GM12892 (cell line): ENCODE measurements at regions not wholly inside any gene's neighbourhood (a gene's known extent, or its start where the extent isn't known, plus 50 kb on each side); places are given as distances from the start of the nearest gene placed in this dataset.
A peak's percentile ranks its signal among the peaks of the same experiment; 100 is the strongest.

Source experiments
- DNase-seq: peaks from one replicate; pipeline ENCODE4 v3.0.0; 2011; ENCODE audit not compliant: insufficient read length
- FAIRE-seq: peaks from 2 replicates; lab custom pipeline; 2011; peaks lifted over from hg19 to GRCh38; lab: Jason Lieb, UNC
- POLR2A ChIP-seq: IDR thresholded peaks from 2 replicates; pipeline ENCODE4 v1.6.1; 2011; ENCODE audit warnings: low read depth, low read length, control low read depth
- POLR2AphosphoS5 ChIP-seq: IDR thresholded peaks from 2 replicates; pipeline ENCODE4 v1.6.1; 2011; ENCODE audit warnings: low read depth, low read length, control low read depth
- TAF1 ChIP-seq: IDR thresholded peaks from 2 replicates; pipeline ENCODE4 v1.6.1; 2011; ENCODE audit warnings: low read depth, mild to moderate bottlenecking, control low read depth, low read length, borderline replicate concordance

GRCh38 chr18:28523758-28524475 is 347.0 kb upstream of the CDH2 start:
- no peak for DNase-seq
- FAIRE-seq, result no peak

GRCh38 chr18:28522236-28522635 is 345.3 kb upstream of the CDH2 start:
- TF ChIP-seq POLR2AphosphoS5, result no peak
- TF ChIP-seq POLR2A, result no peak
- TF ChIP-seq TAF1, result no peak
- FAIRE-seq (no peak), DNase-seq (no peak)

More at GRCh38 chr18:28523758-28524475, 347.0 kb upstream of the CDH2 start:
- TF ChIP-seq TAF1 (no peak), POLR2AphosphoS5 (no peak)

DNA sequence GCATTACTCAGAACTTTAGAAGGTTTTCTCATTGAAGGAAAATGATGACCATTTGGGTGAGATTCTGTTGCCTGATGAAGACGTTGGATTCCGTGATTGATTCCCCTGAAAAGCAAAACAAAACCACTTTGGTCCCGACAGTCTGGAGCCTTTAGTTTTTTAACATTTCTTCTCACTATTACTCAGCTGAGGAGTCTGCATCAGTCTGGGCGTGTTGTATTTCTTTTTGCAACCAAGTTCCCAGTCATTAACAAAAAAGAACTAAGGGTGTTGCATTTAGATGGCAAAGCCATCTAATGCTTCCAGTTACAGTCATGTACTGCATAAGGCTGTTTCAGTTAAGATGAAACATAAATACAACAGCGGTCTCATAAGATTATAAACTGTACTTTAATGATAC is 343.1 kb upstream of the CDH2 start:
- DNase-seq (no peak), FAIRE-seq (no peak)
- TF ChIP-seq POLR2A (no peak), TAF1 (no peak), POLR2AphosphoS5 (no peak)

DNA sequence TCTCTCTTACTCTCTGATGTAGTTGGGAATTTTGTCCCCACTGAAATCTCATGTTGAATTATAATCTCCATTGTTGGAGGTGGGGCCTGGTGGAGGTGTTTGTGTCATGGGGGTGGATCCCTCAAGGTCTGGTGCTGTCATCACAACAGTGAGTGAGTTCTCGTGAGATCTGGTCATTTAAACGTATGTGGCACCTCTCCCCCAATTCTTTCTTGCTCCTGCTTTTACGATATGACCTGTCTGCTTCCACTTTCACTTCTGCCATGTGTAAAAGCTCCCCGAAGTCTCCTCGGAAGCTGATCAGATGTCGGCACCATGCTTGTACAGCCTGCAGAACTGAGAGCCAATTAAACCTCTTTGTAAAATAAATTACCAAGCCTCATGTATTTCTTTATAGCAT is 337.8 kb upstream of the CDH2 start:
- no peak for TF ChIP-seq TAF1
- no peak for TF ChIP-seq POLR2A
- no peak for TF ChIP-seq POLR2AphosphoS5
- FAIRE-seq, result no peak
- DNase-seq, result no peak

DNA sequence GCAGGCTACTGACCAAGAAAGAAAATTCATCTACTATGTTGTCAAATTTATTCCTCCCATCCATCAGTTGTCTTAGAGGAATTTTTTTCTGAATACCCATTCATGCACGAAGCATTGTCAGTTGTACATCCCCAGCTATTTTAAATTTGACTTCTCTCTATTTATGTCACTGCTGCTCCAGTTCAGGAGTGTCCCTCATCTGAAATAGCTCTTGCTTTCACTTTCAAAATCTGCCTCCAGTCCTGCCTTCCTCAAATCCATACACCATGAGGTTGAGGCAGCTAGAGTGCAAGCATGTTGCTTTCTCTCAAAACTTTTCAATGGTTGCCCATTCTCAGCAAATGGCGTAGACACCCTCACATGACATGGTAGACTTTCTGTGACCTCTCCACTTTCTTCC is 335.4 kb upstream of the CDH2 start:
- FAIRE-seq, result peak; percentile 36
- DNase-seq, result no peak
- TF ChIP-seq TAF1, result no peak
- no peak for TF ChIP-seq POLR2A
- TF ChIP-seq POLR2AphosphoS5, result no peak

- DNase-seq (no peak), FAIRE-seq (no peak)
- TF ChIP-seq TAF1 (no peak), POLR2A (no peak), POLR2AphosphoS5 (no peak)
Observed at GRCh38 chr18:28511413-28511821, 334.5 kb upstream of the CDH2 start.

- DNase-seq (no peak), FAIRE-seq (no peak)
- TF ChIP-seq POLR2AphosphoS5 (no peak), TAF1 (no peak), POLR2A (no peak)
Observed at GRCh38 chr18:28510210-28510609, 333.3 kb upstream of the CDH2 start.

DNA sequence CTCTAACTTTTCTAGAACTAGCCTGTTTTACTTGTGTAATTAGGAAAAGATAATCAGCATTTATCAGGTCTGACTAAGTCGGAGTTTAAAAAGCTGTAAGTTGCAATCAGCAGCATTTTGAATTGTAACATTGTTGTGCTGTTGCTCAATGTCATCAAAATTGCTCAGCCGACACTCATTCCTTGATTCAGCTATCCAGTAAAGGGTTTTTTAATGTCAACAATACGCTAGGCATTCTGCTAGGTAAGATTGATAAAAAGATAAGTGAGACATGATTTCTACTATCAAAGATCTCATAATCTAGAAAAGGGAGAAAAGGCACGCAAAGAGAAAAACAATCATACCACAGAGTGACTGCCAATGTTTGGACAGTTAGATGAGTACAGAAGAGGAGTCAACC is 327.1 kb upstream of the CDH2 start:
- no peak for FAIRE-seq
- DNase-seq, result no peak
- no peak for TF ChIP-seq TAF1
- no peak for TF ChIP-seq POLR2AphosphoS5
- no peak for TF ChIP-seq POLR2A

- DNase-seq, result no peak
- no peak for FAIRE-seq
- no peak for TF ChIP-seq POLR2AphosphoS5
- no peak for TF ChIP-seq TAF1
- TF ChIP-seq POLR2A, result no peak
Observed at GRCh38 chr18:28494151-28494550, 317.2 kb upstream of the CDH2 start.

DNA sequence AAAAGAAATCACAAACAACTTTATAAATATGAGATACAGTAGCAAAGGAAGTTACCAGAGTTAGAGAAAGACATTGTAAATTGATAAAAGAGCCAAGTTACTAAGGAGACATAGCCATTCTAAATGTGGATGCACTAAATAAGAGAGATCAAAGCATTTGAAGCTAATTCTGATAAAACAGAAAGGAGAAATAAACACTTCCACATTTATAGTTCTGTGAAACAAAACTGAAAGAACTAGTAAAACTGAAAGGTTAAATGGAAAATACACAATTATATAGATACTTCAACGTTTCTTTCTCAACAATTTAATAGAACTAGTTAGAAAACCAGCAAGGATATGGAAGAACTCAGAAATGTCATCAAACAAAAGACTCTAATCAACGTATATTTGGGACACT is 309.0 kb upstream of the CDH2 start:
- FAIRE-seq (no peak), DNase-seq (no peak)
- TF ChIP-seq TAF1, result no peak
- no peak for TF ChIP-seq POLR2AphosphoS5
- TF ChIP-seq POLR2A, result no peak

DNA sequence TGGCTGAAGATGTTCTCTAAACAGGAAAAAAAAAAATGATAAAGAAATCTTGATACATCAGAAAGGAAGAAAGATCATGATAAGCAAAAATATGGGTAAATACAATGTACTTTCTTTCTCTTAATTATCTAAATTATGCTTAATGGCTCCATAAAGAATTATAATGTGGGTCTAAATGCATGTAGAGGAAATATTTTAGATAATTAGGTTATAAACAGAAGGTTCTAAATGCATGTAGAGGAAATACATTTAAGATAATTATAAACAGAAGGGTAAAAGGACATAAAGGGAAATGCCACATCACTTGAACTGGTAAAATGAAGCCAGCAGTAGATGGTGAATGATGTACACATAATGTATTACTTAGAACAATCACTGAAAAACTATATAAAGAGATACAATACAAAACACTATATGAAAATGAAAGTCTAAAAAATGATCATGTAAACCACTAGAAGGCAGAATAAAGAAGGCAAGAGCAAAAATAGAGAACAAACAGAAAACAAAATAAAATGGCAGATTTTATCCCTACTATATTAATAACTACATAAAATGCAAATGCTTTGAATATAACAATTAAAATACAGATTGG is 308.4 kb upstream of the CDH2 start:
- DNase-seq (no peak), FAIRE-seq (no peak)
- TF ChIP-seq POLR2A (no peak), POLR2AphosphoS5 (no peak), TAF1 (no peak)

DNA sequence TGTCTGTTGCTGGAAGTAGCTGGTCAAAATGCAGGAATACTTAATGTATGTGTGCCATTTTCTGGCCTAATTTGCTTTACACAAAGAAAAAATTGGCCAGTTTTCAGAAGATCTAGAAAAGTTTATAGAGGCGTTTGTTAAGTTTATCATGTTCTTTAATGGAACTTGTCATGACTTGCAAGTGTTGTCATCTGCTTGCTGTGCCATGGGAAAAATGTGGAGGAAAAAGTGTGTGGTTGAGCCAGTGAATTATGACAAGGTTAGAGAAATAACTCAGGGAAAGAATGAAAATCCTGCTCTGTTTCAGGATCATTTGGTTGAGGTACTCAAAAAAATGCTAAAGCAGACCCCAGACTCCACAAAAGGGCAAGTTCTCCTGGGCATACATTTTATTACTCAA is 301.6 kb upstream of the CDH2 start:
- DNase-seq (no peak), FAIRE-seq (no peak)
- TF ChIP-seq POLR2A, result no peak
- TF ChIP-seq POLR2AphosphoS5, result no peak
- no peak for TF ChIP-seq TAF1
